C4-2B (cell line): ENCODE measurements at regions not wholly inside any gene's neighbourhood (a gene's known extent, or its start where the extent isn't known, plus 50 kb on each side); places are given as distances from the start of the nearest gene placed in this dataset.

ENCODE experiments used
- CTCF ChIP-seq: fragments of 450-650 bp; conservative IDR thresholded peaks from 2 replicates; pipeline ENCODE4 v1.5.1; 2017; ENCODE audit warnings: mild to moderate bottlenecking
- ZFX ChIP-seq: fragments of 450-650 bp; IDR thresholded peaks from 2 replicates; pipeline ENCODE4 v1.6.1; 2017

GRCh38 chr14:52179141-52179790 lies 88.2 kb upstream of the PTGDR start:
- TF ChIP-seq CTCF: no peak
- TF ChIP-seq ZFX: no peak
